ENCODE measurements at regions not wholly inside any gene's neighbourhood (a gene's known extent, or its start where the extent isn't known, plus 50 kb on each side); places are given as distances from the start of the nearest gene placed in this dataset.

- TF ChIP-seq CTCF (IDR thresholded peaks at IDR 0.05; ENCODE audit: insufficient read depth, low read length): no peak
- no peak for TF ChIP-seq POLR2AphosphoS5 (IDR thresholded peaks at IDR 0.05; ENCODE audit: low read depth)
- TF ChIP-seq REST (IDR thresholded peaks at IDR 0.05; ENCODE audit: insufficient replicate concordance, low read depth): no peak
Measured at GRCh38 chr2:160825433-160825832, 331.8 kb upstream of the RBMS1 start.
